SK-N-SH treated with all-trans-retinoic acid at 6 μM for 48 hours (cell line): ENCODE measurements at regions not wholly inside any gene's neighbourhood (a gene's known extent, or its start where the extent isn't known, plus 50 kb on each side); places are given as distances from the start of the nearest gene placed in this dataset.

Experiments
- ATAC-seq: fragments of 200-7000 bp; cut with Tn5 transposase; 3 replicates; pipeline ENCODE4 v1.9.1; 2020; ENCODE audit warnings: mild to moderate bottlenecking, moderate library complexity
- ARNTL ChIP-seq: fragments of 450-650 bp; formaldehyde crosslinking; IDR thresholded peaks from 2 replicates; pipeline ENCODE4 v1.5.0; 2020; ENCODE audit warnings: low read depth, mild to moderate bottlenecking, moderate library complexity, borderline replicate concordance
- BACH2 ChIP-seq: fragments of 250-450 bp; sonication (Bioruptor Pico); IDR thresholded peaks from 2 replicates; pipeline ENCODE4 v1.9.0; 2021; ENCODE audit warnings: mild to moderate bottlenecking, borderline replicate concordance
- CSDC2 ChIP-seq: fragments of 250-450 bp; sonication (Bioruptor Pico); IDR thresholded peaks from 2 replicates; pipeline ENCODE4 v1.5.0; 2020; ENCODE audit warnings: mild to moderate bottlenecking, moderate library complexity
- ESRRG ChIP-seq: fragments of 250-450 bp; sonication (Bioruptor Pico); IDR thresholded peaks from 2 replicates; pipeline ENCODE4 v1.6.1; 2021; ENCODE audit warnings: mild to moderate bottlenecking
- ISL1 ChIP-seq: fragments of 250-450 bp; sonication (Bioruptor Pico); IDR thresholded peaks from 2 replicates; pipeline ENCODE4 v2.1.2; 2022; ENCODE audit warnings: mild to moderate bottlenecking, moderate library complexity
- OSR1 ChIP-seq: fragments of 250-450 bp; sonication (Bioruptor Pico); IDR thresholded peaks from 2 replicates; pipeline ENCODE4 v1.8.0; 2022; ENCODE audit warnings: moderate library complexity, mild to moderate bottlenecking, inconsistent platforms
- PPARA ChIP-seq: fragments of 250-450 bp; sonication (Bioruptor Pico); IDR thresholded peaks from 2 replicates; pipeline ENCODE4 v1.5.0; 2020; ENCODE audit warnings: mild to moderate bottlenecking, borderline replicate concordance
- SNAI2 ChIP-seq: fragments of 250-450 bp; sonication (Bioruptor Pico); IDR thresholded peaks from 2 replicates; pipeline ENCODE4 v1.5.0; 2020; ENCODE audit warnings: mild to moderate bottlenecking, moderate library complexity
- TCF4 ChIP-seq: fragments of 250-450 bp; sonication (Bioruptor Pico); IDR thresholded peaks from 2 replicates; pipeline ENCODE4 v1.8.0; 2021; ENCODE audit warnings: mild to moderate bottlenecking, moderate library complexity, borderline replicate concordance
- TOX ChIP-seq: fragments of 250-450 bp; sonication (Bioruptor Pico); IDR thresholded peaks from 2 replicates; pipeline ENCODE4 v1.8.0; 2021; ENCODE audit warnings: mild to moderate bottlenecking, moderate library complexity, borderline replicate concordance
- ZC3H10 ChIP-seq: fragments of 250-450 bp; sonication (Bioruptor Pico); IDR thresholded peaks from 2 replicates; pipeline ENCODE4 v1.5.1; 2021; ENCODE audit warnings: mild to moderate bottlenecking, moderate library complexity
- ZFP3 ChIP-seq: fragments of 250-450 bp; sonication (Bioruptor Pico); IDR thresholded peaks from 2 replicates; pipeline ENCODE4 v1.5.0; 2020; ENCODE audit warnings: mild to moderate bottlenecking, moderate library complexity
- ZFP30 ChIP-seq: fragments of 450-650 bp; formaldehyde crosslinking; IDR thresholded peaks from 2 replicates; pipeline ENCODE4 v1.5.0; 2022; ENCODE audit warnings: mild to moderate bottlenecking, moderate library complexity
- ZNF565 ChIP-seq: fragments of 450-650 bp; formaldehyde crosslinking; conservative IDR thresholded peaks from 2 replicates; pipeline ENCODE4 v1.5.0; 2020; ENCODE audit warnings: low read depth, mild to moderate bottlenecking, moderate library complexity
- ZNF70 ChIP-seq: fragments of 450-650 bp; formaldehyde crosslinking; IDR thresholded peaks from 2 replicates; pipeline ENCODE4 v1.5.0; 2020; ENCODE audit warnings: mild to moderate bottlenecking, moderate library complexity
- ZNF8 ChIP-seq: fragments of 450-650 bp; formaldehyde crosslinking; IDR thresholded peaks from 2 replicates; pipeline ENCODE4 v1.5.0; 2020; ENCODE audit warnings: mild to moderate bottlenecking, moderate library complexity
- TF ChIP-seq, protein P1 (sequence below): fragments of 250-450 bp; sonication (Bioruptor Pico); IDR thresholded peaks from 2 replicates; pipeline ENCODE4 v1.5.1; 2020; ENCODE audit warnings: low read depth, mild to moderate bottlenecking, moderate library complexity
- TF ChIP-seq, protein P2 (sequence below): fragments of 250-450 bp; sonication (Bioruptor Pico); IDR thresholded peaks from 2 replicates; pipeline ENCODE4 v1.5.1; 2021; ENCODE audit warnings: mild to moderate bottlenecking, moderate library complexity
- TF ChIP-seq, protein P3 (sequence below): fragments of 250-450 bp; sonication (Bioruptor Pico); IDR thresholded peaks from 2 replicates; pipeline ENCODE4 v1.8.0; 2020; ENCODE audit warnings: mild to moderate bottlenecking, moderate library complexity, borderline replicate concordance
- TF ChIP-seq, protein P4 (sequence below): fragments of 250-450 bp; sonication (Bioruptor Pico); IDR thresholded peaks from 2 replicates; pipeline ENCODE4 v1.8.0; 2021; ENCODE audit warnings: low read depth, mild to moderate bottlenecking, moderate library complexity, borderline replicate concordance

DNA sequence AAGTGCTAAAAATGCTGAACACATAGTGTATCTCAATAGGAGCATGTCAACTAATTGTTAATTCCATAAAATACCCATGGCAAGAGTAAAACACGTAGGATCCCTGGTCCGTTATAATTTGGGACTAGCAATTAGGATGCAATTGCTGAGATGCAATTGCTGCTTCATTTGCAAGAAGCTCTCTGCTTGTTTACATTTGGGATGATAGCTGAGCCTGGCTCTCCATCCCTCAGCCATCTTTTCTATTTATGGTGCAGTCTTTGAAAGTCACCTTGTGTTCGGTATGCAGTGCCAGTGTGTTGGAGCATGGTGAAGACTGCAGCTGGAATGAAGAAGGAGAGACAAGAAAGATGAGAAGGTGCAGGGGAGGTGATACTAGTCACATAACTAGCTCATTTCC, 191.3 kb downstream of the SNX10 start (continued):
- no peak for TF ChIP-seq ZFP3 (CRISPR knock-in tag)
- TF ChIP-seq ZFP30 (CRISPR knock-in tag) = no peak
- TF ChIP-seq CSDC2 (CRISPR knock-in tag) = no peak

DNA sequence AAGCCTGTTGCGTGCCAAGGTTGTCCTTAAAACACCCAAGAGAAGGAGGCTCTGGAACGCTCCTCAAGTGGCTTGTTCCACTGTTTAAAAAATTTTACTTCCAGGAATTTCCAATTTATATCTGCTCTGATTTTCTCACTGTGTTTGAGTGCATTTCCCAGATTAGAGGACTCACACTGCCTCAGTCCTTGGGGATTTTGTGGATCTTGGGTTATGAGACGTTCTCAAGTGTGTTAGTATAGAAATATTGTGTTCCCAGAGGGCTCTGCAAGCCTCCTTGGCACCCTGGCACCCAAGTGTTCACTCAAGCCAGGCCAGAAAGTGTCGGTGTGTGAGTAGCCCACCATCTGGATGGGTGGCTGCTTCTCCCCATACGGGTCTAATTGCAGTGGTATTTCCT, 192.2 kb downstream of the SNX10 start:
- ATAC-seq = no peak
- TF ChIP-seq, protein P1, sequence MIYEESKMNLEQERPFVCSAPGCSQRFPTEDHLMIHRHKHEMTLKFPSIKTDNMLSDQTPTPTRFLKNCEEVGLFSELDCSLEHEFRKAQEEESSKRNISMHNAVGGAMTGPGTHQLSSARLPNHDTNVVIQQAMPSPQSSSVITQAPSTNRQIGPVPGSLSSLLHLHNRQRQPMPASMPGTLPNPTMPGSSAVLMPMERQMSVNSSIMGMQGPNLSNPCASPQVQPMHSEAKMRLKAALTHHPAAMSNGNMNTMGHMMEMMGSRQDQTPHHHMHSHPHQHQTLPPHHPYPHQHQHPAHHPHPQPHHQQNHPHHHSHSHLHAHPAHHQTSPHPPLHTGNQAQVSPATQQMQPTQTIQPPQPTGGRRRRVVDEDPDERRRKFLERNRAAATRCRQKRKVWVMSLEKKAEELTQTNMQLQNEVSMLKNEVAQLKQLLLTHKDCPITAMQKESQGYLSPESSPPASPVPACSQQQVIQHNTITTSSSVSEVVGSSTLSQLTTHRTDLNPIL = no peak
- no peak for TF ChIP-seq CSDC2 (CRISPR knock-in tag)
- TF ChIP-seq ESRRG (CRISPR knock-in tag) = no peak

DNA sequence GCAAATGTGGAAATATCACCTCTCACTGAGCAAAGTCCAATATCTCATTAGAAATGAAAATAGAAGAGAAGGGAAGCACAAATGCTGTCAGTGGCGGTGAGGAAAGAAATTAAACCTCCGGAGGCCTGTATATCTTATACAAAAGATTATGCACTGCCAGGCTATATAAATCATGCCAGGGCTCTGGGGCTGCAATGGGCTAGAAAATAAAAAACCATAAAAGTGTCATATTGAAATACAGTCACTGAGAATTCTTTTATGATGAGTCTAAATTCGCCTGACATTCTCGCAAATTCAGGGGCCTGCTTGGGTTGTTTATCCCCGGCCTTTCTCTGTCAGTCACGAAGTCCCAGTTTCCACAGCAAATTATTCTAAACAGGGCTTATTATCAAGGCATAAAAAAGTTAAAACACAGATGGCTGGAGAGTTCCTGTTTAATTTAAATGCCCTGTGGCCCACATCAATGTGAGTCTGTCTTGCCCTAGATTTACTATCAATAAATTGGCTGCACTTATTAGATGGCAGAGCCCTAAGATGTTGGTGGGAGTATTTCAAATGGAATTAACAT, 193.8 kb downstream of the SNX10 start:
- no peak for ATAC-seq

DNA sequence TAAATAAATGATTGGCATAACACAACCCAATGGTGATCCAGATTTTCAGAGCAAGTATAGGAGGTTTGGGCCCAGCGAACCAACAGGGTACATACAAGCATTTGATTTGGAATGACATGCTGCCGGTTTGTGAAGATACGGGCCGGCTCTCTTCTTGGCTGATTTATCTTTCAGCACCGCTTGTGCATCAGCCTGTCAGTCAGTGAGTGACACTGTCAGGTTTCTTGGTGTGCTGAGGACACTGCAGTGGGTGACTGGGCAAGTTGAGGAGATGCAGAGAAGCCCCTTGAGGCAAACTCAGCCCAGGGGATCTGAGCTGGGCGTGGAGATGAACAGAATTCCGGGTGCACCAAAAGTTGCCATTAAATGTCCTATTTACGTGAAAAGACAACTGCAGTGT, 194.5 kb downstream of the SNX10 start:
- ATAC-seq = no peak
- TF ChIP-seq ARNTL (CRISPR knock-in tag) (no peak), ZFP30 (CRISPR knock-in tag) (no peak), PPARA (CRISPR knock-in tag) (no peak), TCF4 (CRISPR knock-in tag) (no peak)
- TF ChIP-seq, protein P2, sequence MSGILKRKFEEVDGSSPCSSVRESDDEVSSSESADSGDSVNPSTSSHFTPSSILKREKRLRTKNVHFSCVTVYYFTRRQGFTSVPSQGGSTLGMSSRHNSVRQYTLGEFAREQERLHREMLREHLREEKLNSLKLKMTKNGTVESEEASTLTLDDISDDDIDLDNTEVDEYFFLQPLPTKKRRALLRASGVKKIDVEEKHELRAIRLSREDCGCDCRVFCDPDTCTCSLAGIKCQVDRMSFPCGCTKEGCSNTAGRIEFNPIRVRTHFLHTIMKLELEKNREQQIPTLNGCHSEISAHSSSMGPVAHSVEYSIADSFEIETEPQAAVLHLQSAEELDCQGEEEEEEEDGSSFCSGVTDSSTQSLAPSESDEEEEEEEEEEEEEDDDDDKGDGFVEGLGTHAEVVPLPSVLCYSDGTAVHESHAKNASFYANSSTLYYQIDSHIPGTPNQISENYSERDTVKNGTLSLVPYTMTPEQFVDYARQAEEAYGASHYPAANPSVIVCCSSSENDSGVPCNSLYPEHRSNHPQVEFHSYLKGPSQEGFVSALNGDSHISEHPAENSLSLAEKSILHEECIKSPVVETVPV (CRISPR knock-in tag) = no peak
- TF ChIP-seq, all 23 proteins: peak for 0

More for the DNA sequence above, 193.8 kb downstream of the SNX10 start:
- TF ChIP-seq TCF4 (CRISPR knock-in tag) = peak; percentile 27; the same call in 1 of the 2 replicates
- TF ChIP-seq, protein P3, sequence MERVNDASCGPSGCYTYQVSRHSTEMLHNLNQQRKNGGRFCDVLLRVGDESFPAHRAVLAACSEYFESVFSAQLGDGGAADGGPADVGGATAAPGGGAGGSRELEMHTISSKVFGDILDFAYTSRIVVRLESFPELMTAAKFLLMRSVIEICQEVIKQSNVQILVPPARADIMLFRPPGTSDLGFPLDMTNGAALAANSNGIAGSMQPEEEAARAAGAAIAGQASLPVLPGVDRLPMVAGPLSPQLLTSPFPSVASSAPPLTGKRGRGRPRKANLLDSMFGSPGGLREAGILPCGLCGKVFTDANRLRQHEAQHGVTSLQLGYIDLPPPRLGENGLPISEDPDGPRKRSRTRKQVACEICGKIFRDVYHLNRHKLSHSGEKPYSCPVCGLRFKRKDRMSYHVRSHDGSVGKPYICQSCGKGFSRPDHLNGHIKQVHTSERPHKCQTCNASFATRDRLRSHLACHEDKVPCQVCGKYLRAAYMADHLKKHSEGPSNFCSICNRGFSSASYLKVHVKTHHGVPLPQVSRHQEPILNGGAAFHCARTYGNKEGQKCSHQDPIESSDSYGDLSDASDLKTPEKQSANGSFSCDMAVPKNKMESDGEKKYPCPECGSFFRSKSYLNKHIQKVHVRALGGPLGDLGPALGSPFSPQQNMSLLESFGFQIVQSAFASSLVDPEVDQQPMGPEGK (CRISPR knock-in tag) = no peak
- TF ChIP-seq, all 23 proteins: peak for 1

DNA sequence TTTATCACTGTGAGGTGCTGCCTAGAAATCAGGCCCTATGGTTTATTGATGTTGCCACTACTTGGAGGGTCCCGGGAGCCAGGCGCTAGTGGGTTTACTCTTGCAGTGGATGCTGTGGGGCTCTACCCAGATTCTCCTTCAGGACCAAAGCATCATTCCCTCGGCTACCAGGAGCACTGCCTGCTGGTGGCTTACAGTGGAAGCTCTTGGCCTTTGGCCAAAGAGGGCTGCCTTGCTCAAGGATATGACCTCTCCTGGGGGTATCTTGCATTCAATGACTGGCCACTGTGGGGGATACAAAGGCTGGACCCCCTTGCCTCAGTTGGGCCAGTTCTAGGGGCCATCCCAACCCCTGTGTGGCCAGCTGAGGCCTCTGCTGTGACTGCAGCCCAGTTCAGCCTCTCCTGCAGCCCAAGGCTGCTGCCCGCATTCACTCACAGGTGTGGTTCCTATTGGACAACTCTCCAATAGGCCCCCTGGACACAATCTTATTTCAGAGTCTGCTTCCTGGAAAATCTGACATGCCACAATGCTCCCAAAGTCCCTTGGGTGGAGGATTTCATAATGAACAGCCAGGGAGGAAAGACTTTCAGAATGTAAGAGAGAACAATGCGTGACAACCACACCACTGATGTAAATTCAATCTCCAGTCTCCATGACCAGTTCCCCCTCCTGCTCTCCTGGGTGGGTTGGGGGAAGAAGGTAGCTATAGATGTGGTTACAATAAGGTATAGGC, 196.3 kb downstream of the SNX10 start:
- TF ChIP-seq TOX (CRISPR knock-in tag) (no peak), BACH2 (CRISPR knock-in tag) (no peak), ZNF565 (CRISPR knock-in tag) (no peak), ZC3H10 (no peak), ARNTL (CRISPR knock-in tag) (no peak), PPARA (CRISPR knock-in tag) (no peak), ZNF70 (CRISPR knock-in tag) (no peak), ZFP3 (CRISPR knock-in tag) (no peak), ISL1 (no peak), TCF4 (CRISPR knock-in tag) (no peak), SNAI2 (CRISPR knock-in tag) (no peak), ZFP30 (CRISPR knock-in tag) (no peak), OSR1 (no peak), ZNF8 (no peak)
- TF ChIP-seq, protein P1 = no peak
- TF ChIP-seq, protein P4, sequence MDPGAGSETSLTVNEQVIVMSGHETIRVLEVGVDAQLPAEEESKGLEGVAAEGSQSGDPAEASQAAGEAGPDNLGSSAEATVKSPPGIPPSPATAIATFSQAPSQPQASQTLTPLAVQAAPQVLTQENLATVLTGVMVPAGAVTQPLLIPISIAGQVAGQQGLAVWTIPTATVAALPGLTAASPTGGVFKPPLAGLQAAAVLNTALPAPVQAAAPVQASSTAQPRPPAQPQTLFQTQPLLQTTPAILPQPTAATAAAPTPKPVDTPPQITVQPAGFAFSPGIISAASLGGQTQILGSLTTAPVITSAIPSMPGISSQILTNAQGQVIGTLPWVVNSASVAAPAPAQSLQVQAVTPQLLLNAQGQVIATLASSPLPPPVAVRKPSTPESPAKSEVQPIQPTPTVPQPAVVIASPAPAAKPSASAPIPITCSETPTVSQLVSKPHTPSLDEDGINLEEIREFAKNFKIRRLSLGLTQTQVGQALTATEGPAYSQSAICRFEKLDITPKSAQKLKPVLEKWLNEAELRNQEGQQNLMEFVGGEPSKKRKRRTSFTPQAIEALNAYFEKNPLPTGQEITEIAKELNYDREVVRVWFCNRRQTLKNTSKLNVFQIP (CRISPR knock-in tag) = no peak
- ATAC-seq = no peak
